OCI-LY7 (cell line): ENCODE measurements at regions not wholly inside any gene's neighbourhood (a gene's known extent, or its start where the extent isn't known, plus 50 kb on each side); places are given as distances from the start of the nearest gene placed in this dataset.

Source experiments
- BruUV-seq: library from RNA; stranded (reverse); fragments of 400-500 nt; replicated peaks from 2 replicates; lab custom pipeline; 2021; lab: Mats Ljungman, UMichigan
- CTCF ChIA-PET: fragments of 300-600 bp; sonication (Branson Sonifier 250); formaldehyde crosslinking; loops from one replicate; lab custom pipeline; 2022; ENCODE audit warnings: antibody characterized with exemption; ENCODE audit not compliant: unreplicated experiment; lab: Charles Lee
- POLR2A ChIA-PET: fragments of 300-600 bp; sonication (Branson Sonifier 250); formaldehyde crosslinking; loops from one replicate; lab custom pipeline; 2022; ENCODE audit warnings: antibody characterized with exemption; lab: Charles Lee
- DNase-seq: peaks from one replicate; pipeline ENCODE4 v3.0.0-alpha.2; 2015; ENCODE audit warnings: low spot score
- H2AFZ ChIP-seq: fragments of 200-600 bp; sonication (generic), shearing (Covaris generic); 2 replicates; pipeline ENCODE4 v1.6.1; 2014; ENCODE audit warnings: mild to moderate bottlenecking, antibody characterized with exemption, low read length, moderate library complexity
- H3K27ac ChIP-seq: fragments of 200-600 bp; sonication (generic); 2 replicates; pipeline ENCODE4 v1.5.1; 2014; ENCODE audit warnings: mixed run types, low read depth, mild to moderate bottlenecking, moderate library complexity, low read length, inconsistent platforms; ENCODE audit not compliant: poor library complexity, severe bottlenecking
- H3K36me3 ChIP-seq: fragments of 200-600 bp; sonication (generic); 2 replicates; pipeline ENCODE4 v1.6.1; 2014; ENCODE audit warnings: mild to moderate bottlenecking, antibody characterized with exemption, low read length, moderate library complexity, mixed read lengths; ENCODE audit not compliant: insufficient read depth
- H3K4me1 ChIP-seq: fragments of 200-600 bp; sonication (generic); 2 replicates; pipeline ENCODE4 v1.5.1; 2014; ENCODE audit warnings: mild to moderate bottlenecking, low read length; ENCODE audit not compliant: insufficient read depth, poor library complexity, severe bottlenecking
- H3K4me2 ChIP-seq: fragments of 200-600 bp; sonication (generic); 2 replicates; pipeline ENCODE4 v1.6.1; 2014; ENCODE audit warnings: mild to moderate bottlenecking, low read length
- H3K4me3 ChIP-seq: fragments of 200-600 bp; sonication (generic); 2 replicates; pipeline ENCODE4 v1.5.1; 2014; ENCODE audit warnings: mild to moderate bottlenecking, low read depth, low read length; ENCODE audit not compliant: poor library complexity, severe bottlenecking
- H3K79me2 ChIP-seq: fragments of 200-600 bp; sonication (generic); 2 replicates; pipeline ENCODE4 v1.6.1; 2016; ENCODE audit warnings: low read depth, mild to moderate bottlenecking, low read length, moderate library complexity, mixed read lengths; ENCODE audit not compliant: insufficient read depth
- H3K9me2 ChIP-seq: fragments of 200-600 bp; sonication (generic); 2 replicates; pipeline ENCODE4 v1.6.1; 2016; ENCODE audit warnings: mild to moderate bottlenecking, low read length, mixed read lengths; ENCODE audit not compliant: insufficient read depth
- H3K9me3 ChIP-seq: fragments of 200-600 bp; sonication (generic); 2 replicates; pipeline ENCODE4 v1.6.1; 2014; ENCODE audit warnings: mild to moderate bottlenecking, mixed run types, low read length, mixed read lengths
- H4K20me1 ChIP-seq: fragments of 200-600 bp; sonication (generic); 2 replicates; pipeline ENCODE4 v1.6.1; 2014; ENCODE audit warnings: mild to moderate bottlenecking, antibody characterized with exemption, low read length, moderate library complexity, mixed read lengths; ENCODE audit not compliant: insufficient read depth
- EZH2phosphoT487 ChIP-seq: fragments of 200-600 bp; sonication (generic); IDR thresholded peaks from 2 replicates; pipeline ENCODE4 v1.6.1; 2018; ENCODE audit warnings: low read depth, borderline replicate concordance, mild to moderate bottlenecking, mixed run types, antibody characterized with exemption, low read length, moderate library complexity, mixed read lengths
- intact Hi-C: fragments of 100-400 bp; cut with micrococcal nuclease; formaldehyde crosslinking; loops from one replicate; pipeline ENCODE4 v1.10.0; 2022; ENCODE audit not compliant: unreplicated experiment
- TF ChIP-seq, protein P1 (sequence below): fragments of 200-600 bp; sonication (generic); conservative IDR thresholded peaks from 2 replicates; pipeline ENCODE4 v1.5.1; 2014; ENCODE audit warnings: mild to moderate bottlenecking, antibody characterized with exemption, low read length, moderate library complexity, mixed read lengths

- Histone ChIP-seq H3K27ac (no peak overlapping the region), H3K36me3 (no peaks in the 10 kb centered on the region), H2AFZ (no peak overlapping the region), H3K79me2 (no peaks in the 10 kb centered on the region), H3K4me3 (no peak overlapping the region), H4K20me1 (no peaks in the 10 kb centered on the region), H3K4me2 (no peak overlapping the region), H3K4me1 (no peaks in the 10 kb centered on the region), H3K9me2 (no peaks in the 10 kb centered on the region), H3K9me3 (no peaks in the 10 kb centered on the region)
- BruUV-seq, result no TSS peak
- no peak for TF ChIP-seq EZH2phosphoT487
- DNase-seq, result no peak
- ChIA-PET CTCF (no interaction called here), POLR2A (no interaction called here)
- intact Hi-C loops, result no loop called here
Observed at GRCh38 chrX:3169421-3169820, 128.2 kb downstream of the ARSF start.

- POLR2A ChIA-PET, result no interaction called here
- TF ChIP-seq, protein P1, sequence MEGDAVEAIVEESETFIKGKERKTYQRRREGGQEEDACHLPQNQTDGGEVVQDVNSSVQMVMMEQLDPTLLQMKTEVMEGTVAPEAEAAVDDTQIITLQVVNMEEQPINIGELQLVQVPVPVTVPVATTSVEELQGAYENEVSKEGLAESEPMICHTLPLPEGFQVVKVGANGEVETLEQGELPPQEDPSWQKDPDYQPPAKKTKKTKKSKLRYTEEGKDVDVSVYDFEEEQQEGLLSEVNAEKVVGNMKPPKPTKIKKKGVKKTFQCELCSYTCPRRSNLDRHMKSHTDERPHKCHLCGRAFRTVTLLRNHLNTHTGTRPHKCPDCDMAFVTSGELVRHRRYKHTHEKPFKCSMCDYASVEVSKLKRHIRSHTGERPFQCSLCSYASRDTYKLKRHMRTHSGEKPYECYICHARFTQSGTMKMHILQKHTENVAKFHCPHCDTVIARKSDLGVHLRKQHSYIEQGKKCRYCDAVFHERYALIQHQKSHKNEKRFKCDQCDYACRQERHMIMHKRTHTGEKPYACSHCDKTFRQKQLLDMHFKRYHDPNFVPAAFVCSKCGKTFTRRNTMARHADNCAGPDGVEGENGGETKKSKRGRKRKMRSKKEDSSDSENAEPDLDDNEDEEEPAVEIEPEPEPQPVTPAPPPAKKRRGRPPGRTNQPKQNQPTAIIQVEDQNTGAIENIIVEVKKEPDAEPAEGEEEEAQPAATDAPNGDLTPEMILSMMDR, result no peak
- TF ChIP-seq EZH2phosphoT487, result no peak
- Histone ChIP-seq H3K36me3 (no peaks in the 10 kb centered on the region), H3K9me3 (no peaks in the 10 kb centered on the region), H2AFZ (no peak overlapping the region), H3K4me3 (no peak overlapping the region), H4K20me1 (no peaks in the 10 kb centered on the region), H3K27ac (no peak overlapping the region), H3K9me2 (no peaks in the 10 kb centered on the region), H3K4me1 (no peaks in the 10 kb centered on the region), H3K79me2 (no peaks in the 10 kb centered on the region), H3K4me2 (no peak overlapping the region)
- DNase-seq, result no peak
- CTCF ChIA-PET, result no interaction called here
- no TSS peak for BruUV-seq
- intact Hi-C loops, result no loop called here
Observed at GRCh38 chrX:3167771-3168170, 126.5 kb downstream of the ARSF start.

DNA sequence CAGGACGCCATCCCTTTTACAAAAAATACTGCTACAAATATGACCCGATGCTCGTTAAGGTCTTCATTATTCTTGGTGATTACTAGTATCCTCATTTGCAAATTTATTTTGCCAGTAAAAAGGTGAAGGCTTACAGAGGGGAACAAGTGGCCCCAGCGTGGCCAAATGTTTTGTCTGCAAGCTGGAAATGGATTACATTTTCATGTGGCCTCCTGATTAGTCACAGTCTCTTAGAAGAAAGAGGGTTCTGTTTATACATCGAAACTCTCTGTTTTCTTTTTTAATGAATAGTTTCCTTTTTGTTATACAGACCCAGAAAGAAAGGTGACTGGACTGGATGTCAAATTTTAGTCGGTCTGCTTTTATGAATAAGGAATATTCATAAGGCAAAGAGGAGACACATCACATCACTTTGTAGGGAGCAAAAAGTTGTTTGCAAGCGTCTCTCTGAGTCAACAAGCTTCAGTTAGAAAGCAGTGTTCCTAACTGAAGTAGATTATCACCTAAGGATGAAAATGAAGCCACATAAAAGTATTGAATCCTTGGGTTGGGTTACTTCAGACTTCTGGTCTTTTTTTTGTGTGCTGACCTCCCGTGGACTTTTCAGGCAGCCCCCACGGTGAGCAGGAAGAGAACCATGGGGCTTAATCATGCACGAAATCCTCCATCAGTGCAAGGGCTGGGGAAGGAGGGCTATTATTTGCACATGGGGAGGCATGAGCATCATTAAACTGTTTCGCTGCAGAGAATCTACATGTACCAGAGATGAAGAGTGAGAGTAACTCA, 125.6 kb downstream of the ARSF start:
- POLR2A ChIA-PET, result no interaction called here
- Histone ChIP-seq H3K9me2 (no peaks in the 10 kb centered on the region), H3K4me2 (no peak overlapping the region), H3K9me3 (no peaks in the 10 kb centered on the region), H3K36me3 (no peaks in the 10 kb centered on the region), H3K79me2 (no peaks in the 10 kb centered on the region), H4K20me1 (no peaks in the 10 kb centered on the region), H3K4me1 (no peaks in the 10 kb centered on the region), H3K4me3 (no peak overlapping the region), H3K27ac (no peak overlapping the region), H2AFZ (no peak overlapping the region)
- CTCF ChIA-PET, result no interaction called here
- no TSS peak for BruUV-seq
- no peak for DNase-seq
- TF ChIP-seq EZH2phosphoT487, result no peak
- intact Hi-C loops, result no loop called here

DNA sequence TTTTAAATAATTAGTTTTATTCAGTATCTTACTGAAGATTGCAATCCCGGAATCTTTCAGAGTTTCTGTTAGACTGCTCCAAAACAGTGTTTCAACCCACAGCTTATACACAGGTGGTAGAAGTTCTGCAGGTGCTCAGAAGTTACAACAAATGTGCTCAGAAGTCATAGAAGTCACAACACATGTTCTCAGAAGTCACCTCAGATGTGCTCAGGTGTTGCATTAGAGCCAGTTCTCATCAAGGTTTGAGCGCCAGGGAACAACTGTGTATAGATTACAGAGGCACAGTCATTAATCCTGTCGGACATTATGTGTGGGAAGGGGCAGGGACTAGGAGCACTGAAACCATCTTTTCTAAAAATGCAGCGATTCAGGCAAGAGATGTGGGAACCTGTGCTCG, 124.5 kb downstream of the ARSF start:
- no peaks in the 10 kb centered on the region for H3K9me3 ChIP-seq
- BruUV-seq, result no TSS peak
- H3K27ac ChIP-seq, result no peak overlapping the region
- DNase-seq, result no peak
- CTCF ChIA-PET, result no interaction called here
- intact Hi-C loops, result no loop called here
- TF ChIP-seq, protein P1, result no peak
- no peak for TF ChIP-seq EZH2phosphoT487
- H3K9me2 ChIP-seq, result no peaks in the 10 kb centered on the region
- no peaks in the 10 kb centered on the region for H3K79me2 ChIP-seq
- H3K4me1 ChIP-seq, result no peaks in the 10 kb centered on the region
- no peak overlapping the region for H3K4me2 ChIP-seq
- no peaks in the 10 kb centered on the region for H4K20me1 ChIP-seq
- H3K36me3 ChIP-seq, result no peaks in the 10 kb centered on the region
- H3K4me3 ChIP-seq, result no peak overlapping the region
- POLR2A ChIA-PET, result no interaction called here
- no peak overlapping the region for H2AFZ ChIP-seq
